Endothelial cell of umbilical vein (primary cell): ENCODE measurements at regions not wholly inside any gene's neighbourhood (a gene's known extent, or its start where the extent isn't known, plus 50 kb on each side); places are given as distances from the start of the nearest gene placed in this dataset.
"Not testable (repeated sequence)": the region's sequence is repeated elsewhere in the genome, so short reads cannot be mapped to it uniquely, and the experiment has no call there.

Source experiments
- MYC ChIP-seq: IDR thresholded peaks from one replicate; pipeline ENCODE4 v1.6.1; 2011; ENCODE audit warnings: mild to moderate bottlenecking, low read depth, low read length
- POLR2A ChIP-seq: IDR thresholded peaks from 2 replicates; pipeline ENCODE4 v1.6.1; 2012; ENCODE audit warnings: low read depth, mild to moderate bottlenecking, control low read depth, low read length
- TF ChIP-seq, protein P1 (sequence below), 2 donors: IDR thresholded peaks; 1 replicate in 1 of 2; 2 replicates in 1 of 2; pipeline ENCODE4 v1.5.1; 2011; ENCODE audit warnings: low read length in 2 of 2, mild to moderate bottlenecking in 2 of 2, moderate library complexity in 2 of 2, control low read depth in 1 of 2, inconsistent platforms in 1 of 2, low read depth in 1 of 2; ENCODE audit not compliant: insufficient read depth in 1 of 2; ENCODE audit errors: extremely low read depth in 1 of 2

DNA sequence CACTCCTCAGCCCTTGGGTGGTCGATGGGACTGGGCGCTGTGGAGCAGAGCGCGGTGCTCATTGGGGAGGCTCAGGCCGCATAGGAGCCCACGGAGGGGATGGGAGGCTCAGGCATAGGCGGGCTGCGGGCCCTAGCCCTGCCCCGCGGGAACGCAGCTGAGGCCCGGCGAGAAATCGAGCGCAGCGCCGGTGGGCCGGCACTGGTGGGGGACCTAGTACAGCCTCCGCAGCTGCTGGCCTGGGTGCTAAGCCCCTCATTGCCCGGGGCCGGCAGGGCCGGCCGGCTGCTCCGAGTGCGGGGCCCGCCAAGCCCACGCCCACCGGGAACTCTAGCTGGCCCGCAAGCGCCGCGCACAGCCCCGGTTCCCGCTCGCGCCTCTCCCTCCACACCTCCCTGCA lies 135.0 kb upstream of the TMEM170B start:
- TF ChIP-seq MYC, POLR2A: not testable (repeated sequence)
- TF ChIP-seq, protein P1, sequence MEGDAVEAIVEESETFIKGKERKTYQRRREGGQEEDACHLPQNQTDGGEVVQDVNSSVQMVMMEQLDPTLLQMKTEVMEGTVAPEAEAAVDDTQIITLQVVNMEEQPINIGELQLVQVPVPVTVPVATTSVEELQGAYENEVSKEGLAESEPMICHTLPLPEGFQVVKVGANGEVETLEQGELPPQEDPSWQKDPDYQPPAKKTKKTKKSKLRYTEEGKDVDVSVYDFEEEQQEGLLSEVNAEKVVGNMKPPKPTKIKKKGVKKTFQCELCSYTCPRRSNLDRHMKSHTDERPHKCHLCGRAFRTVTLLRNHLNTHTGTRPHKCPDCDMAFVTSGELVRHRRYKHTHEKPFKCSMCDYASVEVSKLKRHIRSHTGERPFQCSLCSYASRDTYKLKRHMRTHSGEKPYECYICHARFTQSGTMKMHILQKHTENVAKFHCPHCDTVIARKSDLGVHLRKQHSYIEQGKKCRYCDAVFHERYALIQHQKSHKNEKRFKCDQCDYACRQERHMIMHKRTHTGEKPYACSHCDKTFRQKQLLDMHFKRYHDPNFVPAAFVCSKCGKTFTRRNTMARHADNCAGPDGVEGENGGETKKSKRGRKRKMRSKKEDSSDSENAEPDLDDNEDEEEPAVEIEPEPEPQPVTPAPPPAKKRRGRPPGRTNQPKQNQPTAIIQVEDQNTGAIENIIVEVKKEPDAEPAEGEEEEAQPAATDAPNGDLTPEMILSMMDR (IDR thresholded peaks at IDR 0.05; ENCODE audit: extremely low read depth in 1 of 2, insufficient read depth in 1 of 2, low read depth in 1 of 2, low read length in 2 of 2) = not testable (repeated sequence)
